Nephron (organoid): ENCODE measurements at regions not wholly inside any gene's neighbourhood (a gene's known extent, or its start where the extent isn't known, plus 50 kb on each side); places are given as distances from the start of the nearest gene placed in this dataset.
"Not testable (repeated sequence)": the region's sequence is repeated elsewhere in the genome, so short reads cannot be mapped to it uniquely, and the experiment has no call there.

Experiments used
- H3K27ac Mint-ChIP-seq, 3 experiments: 2 replicates each; pipeline ENCODE4 v1.8.0; 2020; ENCODE audit warnings: mixed read lengths in 3 of 3, mild to moderate bottlenecking in 2 of 3, moderate library complexity in 1 of 3
- H3K27me3 Mint-ChIP-seq: 2 replicates; pipeline ENCODE4 v1.8.0; 2021; ENCODE audit warnings: low read depth, mild to moderate bottlenecking, moderate library complexity, mixed read lengths
- H3K36me3 Mint-ChIP-seq: 2 replicates; pipeline ENCODE4 v1.8.0; 2020; ENCODE audit warnings: low read depth, mixed read lengths
- H3K4me1 Mint-ChIP-seq: 2 replicates; pipeline ENCODE4 v1.8.0; 2020; ENCODE audit warnings: mixed read lengths
- H3K4me3 Mint-ChIP-seq, 3 experiments: 2 replicates each; pipeline ENCODE4 v1.8.0; 2020; ENCODE audit warnings: mild to moderate bottlenecking in 3 of 3, mixed read lengths in 3 of 3, moderate library complexity in 2 of 3
- H3K9me3 Mint-ChIP-seq: 2 replicates; pipeline ENCODE4 v1.8.0; 2020; ENCODE audit warnings: mixed read lengths
- TF ChIP-seq, protein P1 (sequence below), 3 experiments: fragments of 200-600 bp; sonication (generic); IDR thresholded peaks; one replicate each; pipeline ENCODE4 v1.5.0; 2021; ENCODE audit warnings: antibody characterized with exemption in 3 of 3; ENCODE audit not compliant: unreplicated experiment in 3 of 3

DNA sequence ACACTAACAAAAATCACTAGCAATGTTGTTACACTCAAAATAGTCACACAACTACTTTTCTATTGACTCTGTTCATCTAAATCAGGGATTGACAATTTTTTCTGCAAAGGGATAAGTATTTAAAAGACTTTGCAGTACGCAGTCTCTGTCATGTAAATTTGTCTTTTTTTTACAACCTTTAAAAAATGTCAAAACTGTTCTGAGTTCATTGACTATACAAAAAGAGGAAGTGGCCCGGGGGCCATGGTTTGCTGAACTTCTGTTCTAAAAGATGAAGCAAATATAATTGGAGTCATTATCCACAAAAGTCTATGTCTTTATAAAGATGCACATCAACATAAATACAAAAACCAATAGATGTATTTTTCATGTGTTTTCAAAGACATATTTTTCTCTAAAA is 1310.3 kb downstream of the RPA4 start:
- TF ChIP-seq, protein P1, sequence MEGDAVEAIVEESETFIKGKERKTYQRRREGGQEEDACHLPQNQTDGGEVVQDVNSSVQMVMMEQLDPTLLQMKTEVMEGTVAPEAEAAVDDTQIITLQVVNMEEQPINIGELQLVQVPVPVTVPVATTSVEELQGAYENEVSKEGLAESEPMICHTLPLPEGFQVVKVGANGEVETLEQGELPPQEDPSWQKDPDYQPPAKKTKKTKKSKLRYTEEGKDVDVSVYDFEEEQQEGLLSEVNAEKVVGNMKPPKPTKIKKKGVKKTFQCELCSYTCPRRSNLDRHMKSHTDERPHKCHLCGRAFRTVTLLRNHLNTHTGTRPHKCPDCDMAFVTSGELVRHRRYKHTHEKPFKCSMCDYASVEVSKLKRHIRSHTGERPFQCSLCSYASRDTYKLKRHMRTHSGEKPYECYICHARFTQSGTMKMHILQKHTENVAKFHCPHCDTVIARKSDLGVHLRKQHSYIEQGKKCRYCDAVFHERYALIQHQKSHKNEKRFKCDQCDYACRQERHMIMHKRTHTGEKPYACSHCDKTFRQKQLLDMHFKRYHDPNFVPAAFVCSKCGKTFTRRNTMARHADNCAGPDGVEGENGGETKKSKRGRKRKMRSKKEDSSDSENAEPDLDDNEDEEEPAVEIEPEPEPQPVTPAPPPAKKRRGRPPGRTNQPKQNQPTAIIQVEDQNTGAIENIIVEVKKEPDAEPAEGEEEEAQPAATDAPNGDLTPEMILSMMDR (IDR thresholded peaks at IDR 0.05; ENCODE audit: unreplicated experiment in 3 of 3): no peak
- H3K9me3 Mint-ChIP-seq: peaks cover 7% of the 10 kb centered on the region

DNA sequence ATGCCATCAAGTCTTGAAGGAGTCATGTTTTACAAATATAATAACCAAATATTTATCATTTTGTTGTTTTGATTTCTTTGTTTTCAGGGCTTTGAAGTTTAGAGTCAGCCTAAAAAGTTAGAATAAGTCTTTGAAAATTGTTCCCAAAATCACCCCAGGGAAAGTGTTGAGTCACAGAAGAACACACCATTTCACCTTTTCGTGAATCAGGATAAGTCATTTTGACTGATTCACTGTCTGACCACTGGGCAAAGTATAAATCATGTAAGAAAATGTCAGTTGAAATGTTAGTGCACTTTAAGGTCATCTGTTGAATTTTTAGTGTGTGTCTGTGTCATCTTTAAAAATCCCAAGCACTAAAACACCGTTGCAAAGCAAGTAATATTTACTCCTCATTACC is 1320.1 kb downstream of the RPA4 start:
- TF ChIP-seq, protein P1 (IDR thresholded peaks at IDR 0.05; ENCODE audit: unreplicated experiment in 3 of 3): no peak
- Mint-ChIP-seq H3K27me3 (no peaks in the 10 kb centered on the region), H3K36me3 (no peaks in the 10 kb centered on the region), H3K27ac (no peak overlapping the region), H3K9me3 (no peaks in the 10 kb centered on the region), H3K4me1 (peaks cover 19% of the 10 kb centered on the region), H3K4me3 (no peak overlapping the region)

More for the DNA sequence above, 1310.3 kb downstream of the RPA4 start:
- Mint-ChIP-seq H3K27ac (no peak overlapping the region), H3K4me1 (no peaks in the 10 kb centered on the region), H3K27me3 (no peaks in the 10 kb centered on the region), H3K36me3 (no peaks in the 10 kb centered on the region), H3K4me3 (no peak overlapping the region)

DNA sequence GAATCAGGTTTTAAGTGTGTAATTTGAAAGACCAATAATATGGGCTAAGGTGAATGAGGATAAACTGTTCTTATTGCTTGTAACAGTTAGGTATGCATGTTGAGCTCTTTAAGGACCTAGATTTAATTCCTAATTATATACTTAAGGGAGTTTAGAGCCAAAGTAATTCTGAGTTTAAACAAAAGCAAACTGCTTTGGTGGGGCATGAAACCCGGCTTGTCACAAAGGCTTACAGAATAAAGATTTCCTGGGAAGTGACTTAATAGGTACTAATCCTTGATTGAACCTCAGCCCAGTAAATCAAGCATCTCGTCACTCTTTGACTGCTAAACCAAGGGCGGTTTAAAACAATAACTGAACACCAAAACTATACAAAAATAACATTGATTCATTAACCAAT is 1324.2 kb downstream of the RPA4 start:
- no peaks in the 10 kb centered on the region for H3K36me3 Mint-ChIP-seq
- H3K4me3 Mint-ChIP-seq: no peak overlapping the region
- H3K27me3 Mint-ChIP-seq: no peaks in the 10 kb centered on the region
- TF ChIP-seq, protein P1 (IDR thresholded peaks at IDR 0.05; ENCODE audit: unreplicated experiment in 3 of 3): no peak
- H3K27ac Mint-ChIP-seq: no peak overlapping the region
- H3K9me3 Mint-ChIP-seq: peaks cover 13% of the 10 kb centered on the region
- peaks cover 15% of the 10 kb centered on the region for H3K4me1 Mint-ChIP-seq

DNA sequence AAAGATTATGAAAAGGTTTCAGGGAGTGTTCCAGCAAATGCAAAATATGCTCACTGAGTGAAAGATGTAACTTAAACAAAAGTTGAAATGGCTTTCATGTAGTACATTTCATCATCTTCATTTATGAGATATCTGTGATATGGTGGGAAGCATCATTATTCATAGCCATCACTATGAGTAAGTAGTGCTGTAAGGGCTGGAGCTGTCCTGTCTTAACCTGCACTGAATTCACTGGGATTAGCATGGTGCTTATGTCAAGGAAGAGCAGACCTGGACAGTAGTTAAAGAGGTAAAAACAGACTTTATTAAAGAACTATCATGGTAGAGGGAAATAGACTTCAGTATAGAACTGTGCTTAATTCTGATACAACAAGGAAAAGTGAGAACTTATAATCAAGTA is 1347.3 kb downstream of the RPA4 start:
- Mint-ChIP-seq H3K27ac (no peak overlapping the region), H3K4me1 (no peaks in the 10 kb centered on the region), H3K36me3 (no peaks in the 10 kb centered on the region), H3K4me3 (no peak overlapping the region), H3K9me3 (peaks cover 3% of the 10 kb centered on the region), H3K27me3 (no peaks in the 10 kb centered on the region)
- TF ChIP-seq, protein P1 (IDR thresholded peaks at IDR 0.05; ENCODE audit: unreplicated experiment in 3 of 3): no peak

DNA sequence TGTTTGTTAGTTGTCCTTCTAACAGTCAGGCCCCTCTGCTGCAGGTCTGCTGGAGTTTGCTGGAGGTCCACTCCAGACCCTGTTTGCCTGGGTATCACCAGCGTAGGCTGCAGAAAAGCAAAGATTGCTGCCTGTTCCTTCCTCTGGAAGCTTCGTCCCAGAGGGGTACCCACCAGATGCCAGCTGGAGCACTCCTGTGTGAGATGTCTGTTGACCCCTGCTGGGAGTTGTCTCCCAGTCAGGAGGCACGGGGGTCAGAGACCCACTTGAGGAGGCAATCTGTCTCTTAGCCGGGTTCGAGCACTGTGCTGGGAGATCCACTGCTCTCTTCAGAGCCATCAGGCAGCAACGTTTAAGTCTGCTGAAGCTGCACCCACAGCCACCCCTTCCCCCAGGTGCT is 1356.4 kb downstream of the RPA4 start:
- H3K36me3 Mint-ChIP-seq: not testable (repeated sequence)

DNA sequence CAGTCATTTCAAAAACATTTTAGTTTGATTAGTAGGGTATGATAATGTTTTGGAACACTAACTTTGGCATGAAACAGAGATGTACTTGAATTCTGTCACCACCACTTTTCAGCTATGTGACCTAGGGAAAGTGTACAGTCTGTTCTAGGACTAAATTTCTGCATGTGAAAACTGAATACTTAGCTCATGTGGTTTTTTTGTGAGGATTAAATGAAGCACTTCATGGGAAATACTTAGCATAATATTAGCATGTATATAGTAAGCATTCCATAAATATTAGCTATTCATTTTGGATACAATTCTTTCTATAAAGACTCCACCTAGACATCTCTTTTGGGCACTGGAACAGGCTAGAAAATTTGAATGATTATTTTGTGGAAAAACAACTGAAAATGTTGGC is 1379.4 kb downstream of the RPA4 start:
- TF ChIP-seq, protein P1 (IDR thresholded peaks at IDR 0.05; ENCODE audit: unreplicated experiment in 3 of 3): no peak
- H3K4me3 Mint-ChIP-seq: no peak overlapping the region
- H3K27me3 Mint-ChIP-seq: no peaks in the 10 kb centered on the region
- H3K9me3 Mint-ChIP-seq: no peaks in the 10 kb centered on the region
- no peak overlapping the region for H3K27ac Mint-ChIP-seq
- no peaks in the 10 kb centered on the region for H3K4me1 Mint-ChIP-seq
- H3K36me3 Mint-ChIP-seq: no peaks in the 10 kb centered on the region

More for the DNA sequence above, 1356.4 kb downstream of the RPA4 start:
- H3K4me1 Mint-ChIP-seq, H3K27me3 Mint-ChIP-seq, H3K4me3 Mint-ChIP-seq, H3K27ac Mint-ChIP-seq: not testable (repeated sequence)
- H3K9me3 Mint-ChIP-seq: peaks cover 28% of the 10 kb centered on the region
